GM19238 (cell line): ENCODE measurements at regions not wholly inside any gene's neighbourhood (a gene's known extent, or its start where the extent isn't known, plus 50 kb on each side); places are given as distances from the start of the nearest gene placed in this dataset.
"Not testable (repeated sequence)": the region's sequence is repeated elsewhere in the genome, so short reads cannot be mapped to it uniquely, and the experiment has no call there.

Experiments used
- DNase-seq: peaks from one replicate; pipeline ENCODE4 v3.0.0; 2011; ENCODE audit warnings: low spot score; ENCODE audit not compliant: insufficient read length

- no peak for DNase-seq
Measured at GRCh38 chr7:16933296-16934279, 51.8 kb upstream of the AGR3 start.

GRCh38 chr7:16934722-16935340 is 53.0 kb upstream of the AGR3 start:
- DNase-seq = no peak

- no peak for DNase-seq
Measured at GRCh38 chr7:16935341-16935735, 53.6 kb upstream of the AGR3 start.

- DNase-seq = no peak
Measured at GRCh38 chr7:16936626-16937422, 55.0 kb upstream of the AGR3 start.

GRCh38 chr7:16939161-16939560 is 57.4 kb upstream of the AGR3 start:
- no peak for DNase-seq

- no peak for DNase-seq
Measured at GRCh38 chr7:16940776-16941175, 59.0 kb upstream of the AGR3 start.

- no peak for DNase-seq
Measured at GRCh38 chr7:16942929-16943509, 61.2 kb upstream of the AGR3 start.

GRCh38 chr7:16944936-16945335 is 63.2 kb upstream of the AGR3 start:
- no peak for DNase-seq

GRCh38 chr7:16945372-16945771 is 63.6 kb upstream of the AGR3 start:
- no peak for DNase-seq

GRCh38 chr7:16948110-16948509 is 66.3 kb upstream of the AGR3 start:
- DNase-seq = not testable (repeated sequence)

GRCh38 chr7:16951483-16952080 is 69.8 kb upstream of the AGR3 start:
- no peak for DNase-seq

- no peak for DNase-seq
Measured at GRCh38 chr7:16954321-16954720, 72.5 kb upstream of the AGR3 start.

GRCh38 chr7:16958724-16959123 is 76.9 kb upstream of the AGR3 start:
- no peak for DNase-seq

- DNase-seq = no peak
Measured at GRCh38 chr7:16960337-16960965, 78.7 kb upstream of the AGR3 start.

GRCh38 chr7:16961641-16962040 is 79.9 kb upstream of the AGR3 start:
- no peak for DNase-seq

GRCh38 chr7:16963044-16963443 is 81.3 kb upstream of the AGR3 start:
- no peak for DNase-seq

- not testable (repeated sequence) for DNase-seq
Measured at GRCh38 chr7:16965697-16966096, 83.9 kb upstream of the AGR3 start.

GRCh38 chr7:16967300-16967811 is 85.6 kb upstream of the AGR3 start:
- no peak for DNase-seq

- DNase-seq = no peak
Measured at GRCh38 chr7:16970732-16971482, 89.1 kb upstream of the AGR3 start.

GRCh38 chr7:16975712-16976111 is 93.9 kb upstream of the AGR3 start:
- DNase-seq = no peak
